GM12892 (cell line): ENCODE measurements at regions not wholly inside any gene's neighbourhood (a gene's known extent, or its start where the extent isn't known, plus 50 kb on each side); places are given as distances from the start of the nearest gene placed in this dataset.

ENCODE experiments used
- POLR2A ChIP-seq: IDR thresholded peaks from 2 replicates; pipeline ENCODE4 v1.6.1; 2011; ENCODE audit warnings: low read depth, low read length, control low read depth
- POLR2AphosphoS5 ChIP-seq: IDR thresholded peaks from 2 replicates; pipeline ENCODE4 v1.6.1; 2011; ENCODE audit warnings: low read depth, low read length, control low read depth
- TAF1 ChIP-seq: IDR thresholded peaks from 2 replicates; pipeline ENCODE4 v1.6.1; 2011; ENCODE audit warnings: low read depth, mild to moderate bottlenecking, control low read depth, low read length, borderline replicate concordance

GRCh38 chr12:41804026-41804425, 340.6 kb downstream of the GXYLT1 start:
- TF ChIP-seq POLR2A, result no peak
- TF ChIP-seq TAF1, result no peak
- no peak for TF ChIP-seq POLR2AphosphoS5
